Thymus (tissue), 11 donors: ENCODE measurements at regions not wholly inside any gene's neighbourhood (a gene's known extent, or its start where the extent isn't known, plus 50 kb on each side); places are given as distances from the start of the nearest gene placed in this dataset.

Experiments used
- DNase-seq, 9 donors: peaks; one replicate each; pipeline ENCODE4 v3.0.0-alpha.2; 2013; ENCODE audit warnings: low spot score in 9 of 9, low read depth in 6 of 9, missing footprints in 1 of 9
- H3K27ac ChIP-seq, 2 donors: one replicate each; pipeline ENCODE4 v1.5.1; 2013; ENCODE audit warnings: control low read depth in 1 of 2, low read depth in 1 of 2, low read length in 1 of 2, mild to moderate bottlenecking in 1 of 2, moderate library complexity in 1 of 2
- H3K27me3 ChIP-seq, 2 donors: one replicate each; pipeline ENCODE4 v1.5.1; 2013; ENCODE audit warnings: low read length in 1 of 2; ENCODE audit not compliant: control insufficient read depth in 2 of 2, insufficient read depth in 1 of 2
- H3K36me3 ChIP-seq, 2 donors: one replicate each; pipeline ENCODE4 v1.5.1; 2013; ENCODE audit warnings: low read length in 1 of 2, mild to moderate bottlenecking in 1 of 2, moderate library complexity in 1 of 2; ENCODE audit not compliant: control insufficient read depth in 2 of 2, insufficient read depth in 2 of 2
- H3K4me1 ChIP-seq, 2 donors: one replicate each; pipeline ENCODE4 v1.5.1; 2013; ENCODE audit warnings: low read length in 2 of 2; ENCODE audit not compliant: control insufficient read depth in 2 of 2, insufficient read depth in 2 of 2
- H3K4me3 ChIP-seq, 2 donors: one replicate each; pipeline ENCODE4 v1.5.1; 2013; ENCODE audit warnings: low read length in 2 of 2, control low read depth in 1 of 2, mild to moderate bottlenecking in 1 of 2
- H3K9me3 ChIP-seq, 2 donors: one replicate each; pipeline ENCODE4 v1.5.1; 2013; ENCODE audit warnings: low read length in 1 of 2, mild to moderate bottlenecking in 1 of 2; ENCODE audit not compliant: control insufficient read depth in 2 of 2, insufficient read depth in 1 of 2
- WGBS: extraction: QIAGEN DNeasy Blood & Tissue Kit; methylation state at CpG from one replicate; pipeline ENCODE4 v1.1.7; 2013; 5-methylcytosine and 5-hydroxymethylcytosine counted together
- donor health status: healthy.

GRCh38 chr3:124385996-124386395 is 344.3 kb upstream of the UMPS start:
- DNase-seq = no peak
- Histone ChIP-seq H3K9me3 (no peaks in the 10 kb centered on the region), H3K27me3 (no peaks in the 10 kb centered on the region), H3K4me1 (no peaks in the 10 kb centered on the region), H3K4me3 (no peak overlapping the region), H3K27ac (no peak overlapping the region), H3K36me3 (no peaks in the 10 kb centered on the region)
- 94% methylated on average over 2 of the region's 2 CpGs for WGBS

- no peaks in the 10 kb centered on the region for H3K4me1 ChIP-seq
- H3K4me3 ChIP-seq = no peak overlapping the region
- 91% methylated on average over 4 of the region's 4 CpGs for WGBS
- H3K36me3 ChIP-seq = no peaks in the 10 kb centered on the region
- H3K27ac ChIP-seq = no peak overlapping the region
- no peak for DNase-seq
- H3K27me3 ChIP-seq = no peaks in the 10 kb centered on the region
- no peaks in the 10 kb centered on the region for H3K9me3 ChIP-seq
Observed at GRCh38 chr3:124386996-124387595, 343.2 kb upstream of the UMPS start.

DNA sequence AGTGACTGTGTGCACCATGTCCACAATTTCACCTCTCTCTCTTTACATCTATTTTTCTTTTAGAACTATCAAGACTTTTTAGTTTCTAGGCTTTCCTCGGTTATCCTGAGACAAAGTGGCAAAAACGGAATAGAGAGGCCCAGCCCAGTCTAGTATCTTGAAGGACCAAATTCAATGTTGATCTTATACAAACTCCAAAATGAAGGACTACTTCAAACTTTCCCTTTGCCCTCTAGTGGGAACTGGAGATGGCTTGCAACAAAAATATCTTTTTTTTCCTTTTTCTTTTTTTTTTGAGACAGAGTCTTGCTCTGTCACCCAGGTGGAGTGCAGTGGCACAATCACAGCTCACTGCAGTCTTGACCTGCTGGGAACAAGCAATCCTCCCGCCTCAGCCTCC is 338.5 kb upstream of the UMPS start:
- Histone ChIP-seq H3K27me3 (no peaks in the 10 kb centered on the region), H3K36me3 (no peaks in the 10 kb centered on the region), H3K27ac (no peak overlapping the region), H3K4me1 (no peaks in the 10 kb centered on the region), H3K4me3 (no peak overlapping the region), H3K9me3 (no peaks in the 10 kb centered on the region)
- WGBS = 96% methylated on average over 3 of the region's 3 CpGs
- DNase-seq = no peak

DNA sequence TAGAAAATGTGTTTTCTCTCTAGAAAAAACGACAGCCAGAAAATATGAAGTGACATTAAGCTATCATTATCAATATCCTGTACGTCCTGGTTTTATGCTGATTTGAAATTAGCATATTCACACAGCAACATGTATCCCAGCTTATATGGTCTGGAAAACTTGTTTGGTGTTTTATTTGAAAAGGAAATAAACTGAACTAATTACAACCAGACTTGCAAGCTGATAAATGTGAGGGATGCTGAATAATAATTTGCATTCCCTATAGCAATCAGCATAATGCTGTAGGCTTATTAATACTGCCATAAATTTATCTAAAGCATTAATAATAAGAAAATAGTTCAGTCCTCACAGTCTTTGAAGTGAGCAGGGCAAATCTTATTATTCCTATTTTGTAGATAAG is 336.9 kb upstream of the UMPS start:
- DNase-seq = no peak
- Histone ChIP-seq H3K36me3 (no peaks in the 10 kb centered on the region), H3K9me3 (no peaks in the 10 kb centered on the region), H3K4me3 (no peak overlapping the region), H3K27me3 (no peaks in the 10 kb centered on the region), H3K27ac (no peak overlapping the region), H3K4me1 (no peaks in the 10 kb centered on the region)
- WGBS = 69% methylated on average over 2 of the region's 2 CpGs

- Histone ChIP-seq H3K36me3 (no peaks in the 10 kb centered on the region), H3K9me3 (no peaks in the 10 kb centered on the region), H3K27me3 (no peaks in the 10 kb centered on the region), H3K4me3 (no peak overlapping the region), H3K27ac (no peak overlapping the region), H3K4me1 (no peaks in the 10 kb centered on the region)
- 86% methylated on average over 8 of the region's 8 CpGs for WGBS
- no peak for DNase-seq
Observed at GRCh38 chr3:124395162-124395561, 335.1 kb upstream of the UMPS start.

- H3K36me3 ChIP-seq = no peaks in the 10 kb centered on the region
- H3K27me3 ChIP-seq = no peaks in the 10 kb centered on the region
- H3K4me3 ChIP-seq = no peak overlapping the region
- H3K27ac ChIP-seq = no peak overlapping the region
- DNase-seq = no peak
- no peaks in the 10 kb centered on the region for H3K9me3 ChIP-seq
- H3K4me1 ChIP-seq = no peaks in the 10 kb centered on the region
- WGBS = 90% methylated on average over 1 of the region's 1 CpG
Observed at GRCh38 chr3:124395584-124396338, 334.5 kb upstream of the UMPS start.

DNA sequence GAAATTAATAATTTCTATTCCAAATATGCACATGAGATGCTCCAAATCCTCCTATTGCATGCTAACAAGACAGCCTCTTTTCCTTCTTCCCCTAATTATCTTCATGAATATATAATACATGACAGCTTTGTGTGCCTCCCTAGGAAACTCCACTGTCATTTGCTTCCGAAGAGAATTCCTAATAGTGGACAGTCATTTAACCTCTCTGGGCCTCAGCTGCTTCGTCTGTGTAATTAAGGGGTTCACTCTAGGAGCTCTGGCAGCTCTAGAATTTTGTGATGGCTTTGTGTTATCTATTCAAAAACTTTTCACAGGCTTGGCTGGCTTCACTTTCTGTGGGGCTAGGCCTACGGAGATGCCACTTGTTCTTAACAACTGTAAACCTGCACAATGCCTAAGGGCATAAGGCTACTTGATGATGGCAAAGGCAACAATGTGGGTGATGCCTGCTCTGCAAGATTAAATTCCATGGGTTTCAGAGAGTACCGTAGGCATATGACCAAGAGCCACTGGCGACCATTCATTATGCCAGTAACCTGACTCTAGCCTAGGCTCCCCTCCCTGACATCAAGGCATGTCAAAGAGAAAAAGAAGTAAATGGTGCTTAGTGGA is 333.8 kb upstream of the UMPS start:
- WGBS = 91% methylated on average over 5 of the region's 5 CpGs
- no peaks in the 10 kb centered on the region for H3K36me3 ChIP-seq
- H3K4me3 ChIP-seq = no peak overlapping the region
- H3K4me1 ChIP-seq = no peaks in the 10 kb centered on the region
- no peaks in the 10 kb centered on the region for H3K9me3 ChIP-seq
- no peak overlapping the region for H3K27ac ChIP-seq
- no peaks in the 10 kb centered on the region for H3K27me3 ChIP-seq
- DNase-seq = no peak

DNA sequence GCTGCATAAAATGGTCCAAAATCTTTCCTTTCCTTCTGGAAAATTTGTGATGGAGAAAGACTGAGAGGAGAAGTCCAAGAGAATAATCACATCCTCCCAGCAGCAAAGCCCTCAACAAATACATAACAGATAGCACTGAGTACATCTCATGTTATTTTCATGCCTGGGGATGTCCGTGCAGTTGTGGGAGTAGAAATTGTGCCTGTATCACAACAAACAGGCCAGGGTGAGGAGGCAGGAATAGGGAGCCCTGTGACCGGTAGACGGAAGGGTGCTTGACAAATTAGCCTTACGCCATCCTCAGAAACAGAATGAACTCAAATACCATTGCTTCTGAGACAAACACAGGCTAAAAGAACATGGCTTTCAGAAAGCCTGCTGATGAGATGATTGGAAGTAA is 333.2 kb upstream of the UMPS start:
- H3K27ac ChIP-seq = no peak overlapping the region
- no peaks in the 10 kb centered on the region for H3K4me1 ChIP-seq
- H3K36me3 ChIP-seq = no peaks in the 10 kb centered on the region
- DNase-seq = no peak
- H3K9me3 ChIP-seq = no peaks in the 10 kb centered on the region
- H3K4me3 ChIP-seq = no peak overlapping the region
- 96% methylated on average over 4 of the region's 4 CpGs for WGBS
- no peaks in the 10 kb centered on the region for H3K27me3 ChIP-seq

DNA sequence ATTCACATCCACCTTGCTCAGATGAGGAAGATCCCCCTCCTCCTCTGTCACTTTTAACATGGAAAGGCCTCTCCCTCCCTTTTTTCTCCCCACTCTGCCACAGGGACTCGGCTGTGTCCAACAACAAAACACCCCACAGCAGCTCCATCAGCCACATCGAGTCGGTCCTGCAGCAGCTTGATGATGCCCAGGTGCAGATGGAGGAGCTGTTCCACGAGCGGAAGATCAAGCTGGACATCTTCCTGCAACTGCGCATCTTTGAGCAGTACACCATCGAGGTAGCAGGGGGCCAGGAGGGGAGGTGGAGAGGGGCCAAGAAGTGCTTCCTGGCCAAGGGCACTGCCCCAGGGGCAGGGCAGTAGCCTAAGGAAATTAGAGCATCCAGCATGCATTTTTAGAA is 331.7 kb upstream of the UMPS start:
- Histone ChIP-seq H3K27ac (no peak overlapping the region), H3K9me3 (no peaks in the 10 kb centered on the region), H3K36me3 (no peaks in the 10 kb centered on the region), H3K27me3 (no peaks in the 10 kb centered on the region), H3K4me3 (no peak overlapping the region), H3K4me1 (no peaks in the 10 kb centered on the region)
- no peak for DNase-seq
- WGBS = 95% methylated on average over 7 of the region's 7 CpGs
